OCI-LY7 (cell line): ENCODE measurements at regions not wholly inside any gene's neighbourhood (a gene's known extent, or its start where the extent isn't known, plus 50 kb on each side); places are given as distances from the start of the nearest gene placed in this dataset.

ENCODE experiments used
- CTCF ChIP-seq: fragments of 200-600 bp; sonication (generic); conservative IDR thresholded peaks from 2 replicates; pipeline ENCODE4 v1.5.1; 2014; ENCODE audit warnings: mild to moderate bottlenecking, antibody characterized with exemption, low read length, moderate library complexity, mixed read lengths
- EZH2phosphoT487 ChIP-seq: fragments of 200-600 bp; sonication (generic); IDR thresholded peaks from 2 replicates; pipeline ENCODE4 v1.6.1; 2018; ENCODE audit warnings: low read depth, borderline replicate concordance, mild to moderate bottlenecking, mixed run types, antibody characterized with exemption, low read length, moderate library complexity, mixed read lengths

GRCh38 chr18:30828700-30829099 is 213.8 kb downstream of the DSC3 start:
- no peak for TF ChIP-seq CTCF
- TF ChIP-seq EZH2phosphoT487, result no peak
